Keratinocyte (primary cell): ENCODE measurements at regions not wholly inside any gene's neighbourhood (a gene's known extent, or its start where the extent isn't known, plus 50 kb on each side); places are given as distances from the start of the nearest gene placed in this dataset.

ENCODE experiments used
- DNase-seq: peaks from one replicate; pipeline ENCODE4 v3.0.0-alpha.2; 2011; ENCODE audit warnings: low read depth, missing footprints, low spot score
- FAIRE-seq: peaks from 2 replicates; lab custom pipeline; 2011; peaks lifted over from hg19 to GRCh38; lab: Jason Lieb, UNC
- H2AFZ ChIP-seq: 2 replicates; pipeline ENCODE4 v1.6.0; 2012; ENCODE audit warnings: low read length, control low read depth, inconsistent platforms; ENCODE audit not compliant: control insufficient read depth
- H3K27ac ChIP-seq: 2 replicates; pipeline ENCODE4 v1.5.1; 2011; ENCODE audit warnings: low read length; ENCODE audit not compliant: control insufficient read depth, insufficient read depth
- H3K27me3 ChIP-seq: 3 replicates; pipeline ENCODE4 v1.6.0; 2011; ENCODE audit warnings: low read length; ENCODE audit not compliant: control insufficient read depth, insufficient read depth; ENCODE audit errors: extremely low read depth
- H3K36me3 ChIP-seq, 2 experiments: 2 replicates in 1 of 2; 3 replicates in 1 of 2; pipeline ENCODE4 v1.5.1; 2011; ENCODE audit warnings: low read length in 2 of 2, mild to moderate bottlenecking in 1 of 2; ENCODE audit not compliant: control insufficient read depth in 2 of 2, insufficient read depth in 2 of 2; ENCODE audit errors: extremely low read depth in 1 of 2
- H3K4me1 ChIP-seq: 3 replicates; pipeline ENCODE4 v1.5.1; 2011; ENCODE audit warnings: low read length; ENCODE audit not compliant: control insufficient read depth, insufficient read depth; ENCODE audit errors: extremely low read depth
- H3K4me2 ChIP-seq: 3 replicates; pipeline ENCODE4 v1.6.0; 2011; ENCODE audit warnings: low read depth, low read length; ENCODE audit not compliant: control insufficient read depth, insufficient read depth; ENCODE audit errors: extremely low read depth
- H3K4me3 ChIP-seq, 3 experiments: fragments of 200-600 bp in 1 of 3; sonication (generic) in 1 of 3; 2 replicates in 2 of 3; 3 replicates in 1 of 3; pipeline ENCODE4 v1.5.1; 2011 to 2016; ENCODE audit warnings: low read length in 3 of 3, mild to moderate bottlenecking in 3 of 3, control low read depth in 2 of 3, inconsistent platforms in 1 of 3, low read depth in 1 of 3, mixed read lengths in 1 of 3, mixed run types in 1 of 3, moderate library complexity in 1 of 3; ENCODE audit not compliant: control insufficient read depth in 2 of 3, insufficient read depth in 2 of 3; ENCODE audit errors: extremely low read depth in 1 of 3
- H3K79me2 ChIP-seq: 2 replicates; pipeline ENCODE4 v1.6.0; 2012; ENCODE audit warnings: low read length; ENCODE audit not compliant: control insufficient read depth, insufficient read depth
- H3K9ac ChIP-seq: 3 replicates; pipeline ENCODE4 v1.6.0; 2011; ENCODE audit warnings: low read length; ENCODE audit not compliant: control insufficient read depth, insufficient read depth; ENCODE audit errors: extremely low read depth
- H3K9me1 ChIP-seq: 3 replicates; pipeline ENCODE4 v1.6.0; 2011; ENCODE audit warnings: low read length; ENCODE audit not compliant: control insufficient read depth, insufficient read depth; ENCODE audit errors: extremely low read depth
- H3K9me3 ChIP-seq: 2 replicates; pipeline ENCODE4 v1.5.1; 2012; ENCODE audit warnings: low read depth, low read length; ENCODE audit not compliant: control insufficient read depth
- H4K20me1 ChIP-seq: 3 replicates; pipeline ENCODE4 v1.6.0; 2011; ENCODE audit warnings: low read length; ENCODE audit not compliant: control insufficient read depth, insufficient read depth; ENCODE audit errors: extremely low read depth
- CTCF ChIP-seq, 3 experiments: IDR thresholded peaks in 1 of 3; conservative IDR thresholded peaks in 1 of 3; optimal IDR thresholded peaks in 1 of 3; 2 replicates in 2 of 3; 3 replicates in 1 of 3; pipeline versions ENCODE3 to v1.5.1; 2011; ENCODE audit warnings: low read length in 3 of 3, mild to moderate bottlenecking in 3 of 3, moderate library complexity in 2 of 3, control low read depth in 1 of 3, inconsistent platforms in 1 of 3; ENCODE audit not compliant: insufficient read depth in 2 of 3; ENCODE audit errors: extremely low read depth in 1 of 3
- EZH2 ChIP-seq: IDR thresholded peaks from one replicate; pipeline ENCODE4 v1.6.1; 2012; ENCODE audit warnings: inconsistent platforms, mild to moderate bottlenecking, low read length, moderate library complexity
- dilution Hi-C: fragments of 300-500 bp; cut with MboI; formaldehyde crosslinking; loops from one replicate; pipeline ENCODE4 v1.7.0; 2020; ENCODE audit warnings: low sequenced_read_pairs; ENCODE audit not compliant: extremely low pct_ligation_motif_present

GRCh38 chr16:11432856-11433395 lies 87.7 kb downstream of the RMI2 start:
- H3K27me3 ChIP-seq = peaks cover 10% of the 10 kb centered on the region
- no peak overlapping the region for H3K9ac ChIP-seq
- no peaks in the 10 kb centered on the region for H3K36me3 ChIP-seq
- no peak for FAIRE-seq
- H3K27ac ChIP-seq = no peak overlapping the region
- H3K4me2 ChIP-seq = no peak overlapping the region
- H3K9me1 ChIP-seq = no peaks in the 10 kb centered on the region
- DNase-seq = no peak
- TF ChIP-seq EZH2 (no peak), CTCF (optimal IDR thresholded peaks at IDR 0.05 in 1 of 3, IDR thresholded peaks at IDR 0.05 in 1 of 3, conservative IDR thresholded peaks at IDR 0.05 in 1 of 3; ENCODE audit: extremely low read depth in 1 of 3, insufficient read depth in 2 of 3, low read length in 3 of 3) (no peak)
- no peak overlapping the region for H2AFZ ChIP-seq
- H3K79me2 ChIP-seq = no peaks in the 10 kb centered on the region
- H3K9me3 ChIP-seq = no peaks in the 10 kb centered on the region
- H3K4me1 ChIP-seq = no peaks in the 10 kb centered on the region
- H3K4me3 ChIP-seq = no peak overlapping the region
- H4K20me1 ChIP-seq = no peaks in the 10 kb centered on the region
- dilution Hi-C loops = no loop called here

- H4K20me1 ChIP-seq = no peaks in the 10 kb centered on the region
- H3K27me3 ChIP-seq = peaks cover 10% of the 10 kb centered on the region
- dilution Hi-C loops = no loop called here
- H3K9ac ChIP-seq = no peak overlapping the region
- no peak for FAIRE-seq
- no peak overlapping the region for H2AFZ ChIP-seq
- no peaks in the 10 kb centered on the region for H3K4me1 ChIP-seq
- H3K4me3 ChIP-seq = no peak overlapping the region
- no peak for TF ChIP-seq CTCF (optimal IDR thresholded peaks at IDR 0.05 in 1 of 3, IDR thresholded peaks at IDR 0.05 in 1 of 3, conservative IDR thresholded peaks at IDR 0.05 in 1 of 3; ENCODE audit: extremely low read depth in 1 of 3, insufficient read depth in 2 of 3, low read length in 3 of 3)
- TF ChIP-seq EZH2 = no peak
- H3K9me1 ChIP-seq = no peaks in the 10 kb centered on the region
- H3K9me3 ChIP-seq = no peaks in the 10 kb centered on the region
- H3K79me2 ChIP-seq = no peaks in the 10 kb centered on the region
- H3K4me2 ChIP-seq = no peak overlapping the region
- H3K27ac ChIP-seq = no peak overlapping the region
- DNase-seq = no peak
- no peaks in the 10 kb centered on the region for H3K36me3 ChIP-seq
Measured at GRCh38 chr16:11435576-11435975, 90.3 kb downstream of the RMI2 start.
